HG02884 (cell line): ENCODE measurements at regions not wholly inside any gene's neighbourhood (a gene's known extent, or its start where the extent isn't known, plus 50 kb on each side); places are given as distances from the start of the nearest gene placed in this dataset.
"Not testable (repeated sequence)": the region's sequence is repeated elsewhere in the genome, so short reads cannot be mapped to it uniquely, and the experiment has no call there.

Source experiments
- ATAC-seq: cut with Tn5 transposase; IDR thresholded peaks from one replicate; pipeline ENCODE4 v1.9.1; 2021; ENCODE audit warnings: mild to moderate bottlenecking, moderate library complexity; ENCODE audit not compliant: unreplicated experiment

DNA sequence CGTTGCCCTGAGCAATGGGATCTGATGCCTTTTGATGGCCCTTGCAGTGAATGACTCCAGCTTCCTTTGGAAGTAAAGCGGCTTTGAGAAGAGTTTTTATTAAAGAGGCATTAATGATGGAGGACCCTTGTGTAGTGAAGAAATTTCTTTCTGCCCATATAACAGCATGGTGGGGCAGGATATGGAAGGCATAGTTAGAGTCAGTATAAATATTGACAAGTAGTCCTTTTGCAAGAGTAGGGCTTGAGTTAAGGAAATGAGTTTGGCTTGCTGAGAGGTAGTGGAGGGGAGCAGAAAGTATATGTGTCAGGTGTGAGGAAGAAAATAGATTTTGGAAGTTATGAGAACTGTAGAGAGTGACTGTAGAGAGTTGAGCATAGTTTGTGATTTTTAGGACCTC lies 254.1 kb upstream of the DIO3 start:
- ATAC-seq, result not testable (repeated sequence)

DNA sequence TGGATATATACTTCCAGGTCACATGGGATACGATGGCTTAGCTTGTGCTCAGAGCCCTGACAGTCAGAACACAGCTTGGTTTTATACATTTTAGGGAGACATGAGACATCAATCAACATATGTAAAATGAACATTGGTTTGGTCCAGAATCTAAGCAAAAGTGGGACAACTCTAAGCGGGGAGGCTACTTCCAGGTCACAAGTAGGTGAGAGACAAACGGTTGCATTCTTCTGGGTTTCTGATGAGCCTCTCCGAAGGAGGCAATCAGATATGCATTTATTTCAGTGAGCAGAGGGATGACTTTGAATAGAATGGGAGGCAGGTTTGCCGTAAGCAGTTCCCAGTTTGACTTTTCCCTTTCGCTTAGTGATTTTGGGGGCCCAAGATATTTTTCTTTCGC lies 250.1 kb upstream of the DIO3 start:
- not testable (repeated sequence) for ATAC-seq

DNA sequence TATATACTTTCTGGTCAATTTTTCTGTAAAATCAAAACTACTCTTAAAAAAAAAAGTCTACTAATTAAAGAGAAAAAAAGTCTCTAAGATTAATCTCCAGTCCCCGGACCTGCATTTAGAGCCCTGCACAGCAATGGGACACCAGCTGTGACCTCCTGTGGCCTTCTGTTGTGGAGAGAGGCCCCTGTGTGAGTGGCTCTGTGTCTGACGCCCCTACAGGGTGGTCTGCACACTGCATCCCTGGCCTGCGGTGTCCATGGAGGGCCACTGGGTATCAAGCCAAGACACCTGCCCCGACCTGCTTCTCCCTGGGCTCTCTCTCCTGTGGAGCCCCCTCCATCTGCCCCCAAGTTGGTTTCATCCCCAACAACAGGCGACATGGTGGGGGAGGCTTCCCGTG lies 248.0 kb upstream of the DIO3 start:
- no peak for ATAC-seq

DNA sequence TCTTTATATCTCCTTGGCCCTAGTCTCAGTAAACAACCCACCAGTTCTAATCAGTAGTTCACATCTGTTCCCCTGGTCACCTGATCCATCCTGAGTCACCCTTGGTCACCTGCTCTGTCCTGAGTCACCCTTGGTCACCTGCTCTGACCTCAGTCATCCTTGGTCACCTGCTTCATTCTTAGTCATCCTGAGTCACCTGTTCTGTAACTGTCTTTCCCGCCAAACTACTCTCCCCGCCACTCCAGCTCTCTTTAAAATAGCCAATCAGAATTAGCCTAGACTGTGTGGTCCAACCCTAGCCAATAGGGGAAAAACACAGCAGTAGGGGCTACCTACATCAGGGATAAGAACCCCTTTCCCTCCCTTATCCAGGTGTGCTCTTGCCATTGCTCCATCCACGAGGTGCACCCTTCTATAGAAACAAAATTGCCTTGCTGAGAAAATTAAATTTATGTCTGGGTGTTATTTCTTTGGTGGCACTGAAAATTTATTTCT lies 245.4 kb upstream of the DIO3 start:
- no peak for ATAC-seq

DNA sequence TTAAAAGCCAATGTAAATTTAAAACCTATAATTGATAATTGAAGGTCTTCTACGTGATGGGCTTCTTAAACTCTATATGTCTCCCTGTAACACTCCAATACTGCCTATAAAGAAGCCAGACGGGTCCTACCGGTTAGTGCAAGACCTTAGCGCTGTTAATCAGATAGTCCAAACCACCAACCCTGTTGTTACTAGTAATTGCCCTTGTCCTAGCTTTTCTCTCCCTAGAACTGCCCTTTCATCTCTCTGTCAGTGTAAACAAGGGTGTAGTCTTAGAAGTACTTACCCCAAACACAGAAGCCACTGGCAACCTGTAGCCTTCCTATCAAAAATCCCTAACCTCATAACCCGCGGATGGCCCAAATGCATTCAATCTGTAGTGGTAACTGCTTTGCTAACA lies 243.0 kb upstream of the DIO3 start:
- no peak for ATAC-seq

DNA sequence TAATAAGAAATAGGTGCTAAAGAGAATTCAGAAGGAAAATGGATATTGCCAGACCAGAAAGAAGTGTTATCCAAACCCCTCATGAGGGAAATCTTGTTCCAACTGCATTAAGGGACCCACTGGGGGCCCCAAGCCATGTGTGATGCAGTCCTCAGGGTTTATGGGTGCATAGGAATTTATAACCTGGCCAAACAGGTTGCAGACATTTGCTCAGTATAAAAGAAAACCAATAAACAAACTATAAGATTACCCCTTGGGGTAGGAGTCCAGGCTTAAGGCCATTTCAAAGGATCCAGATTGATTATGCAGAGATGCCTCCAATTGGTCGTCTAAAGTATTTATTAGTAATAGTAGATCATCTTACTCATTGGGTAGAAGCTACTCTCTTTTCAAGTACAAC lies 240.9 kb upstream of the DIO3 start:
- no peak for ATAC-seq

DNA sequence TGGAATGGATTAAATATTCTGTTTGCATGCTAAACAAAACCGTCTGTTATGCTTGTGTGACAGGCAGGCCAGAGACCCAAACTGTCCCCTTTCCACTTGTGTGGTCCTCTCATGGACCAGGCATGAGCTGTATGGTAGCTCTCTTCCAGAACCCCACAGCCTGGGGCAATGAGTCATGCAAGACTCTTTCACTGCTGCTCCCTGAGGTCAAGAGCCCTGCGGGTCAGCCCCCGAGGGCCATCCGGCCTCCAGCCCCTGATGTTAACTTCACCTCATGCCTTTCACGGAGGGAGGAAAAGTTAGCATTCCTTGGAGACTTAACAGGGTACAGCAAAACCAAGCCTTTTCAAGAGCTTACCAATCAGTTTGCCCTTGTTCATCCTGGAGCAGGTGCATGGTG lies 239.1 kb upstream of the DIO3 start:
- ATAC-seq, result no peak

DNA sequence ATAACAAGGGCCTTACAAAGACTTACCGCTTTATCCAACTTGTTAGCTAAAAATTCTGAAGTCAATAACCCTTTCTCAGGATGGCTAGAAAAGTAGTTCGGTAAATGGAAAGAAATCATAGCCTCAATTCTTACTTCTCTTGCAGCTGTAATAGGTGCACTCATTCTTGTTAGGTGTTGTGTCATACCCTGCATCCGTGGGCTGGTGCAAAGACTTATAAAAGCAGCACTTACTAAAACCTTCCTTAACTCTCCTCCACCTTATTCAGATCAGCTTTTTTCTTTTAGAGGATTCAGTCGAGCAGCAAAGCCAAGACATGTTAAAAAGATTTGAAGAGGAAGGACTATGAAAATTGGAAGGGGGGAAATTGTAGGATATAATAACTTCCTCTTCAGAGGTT lies 238.2 kb upstream of the DIO3 start:
- no peak for ATAC-seq

DNA sequence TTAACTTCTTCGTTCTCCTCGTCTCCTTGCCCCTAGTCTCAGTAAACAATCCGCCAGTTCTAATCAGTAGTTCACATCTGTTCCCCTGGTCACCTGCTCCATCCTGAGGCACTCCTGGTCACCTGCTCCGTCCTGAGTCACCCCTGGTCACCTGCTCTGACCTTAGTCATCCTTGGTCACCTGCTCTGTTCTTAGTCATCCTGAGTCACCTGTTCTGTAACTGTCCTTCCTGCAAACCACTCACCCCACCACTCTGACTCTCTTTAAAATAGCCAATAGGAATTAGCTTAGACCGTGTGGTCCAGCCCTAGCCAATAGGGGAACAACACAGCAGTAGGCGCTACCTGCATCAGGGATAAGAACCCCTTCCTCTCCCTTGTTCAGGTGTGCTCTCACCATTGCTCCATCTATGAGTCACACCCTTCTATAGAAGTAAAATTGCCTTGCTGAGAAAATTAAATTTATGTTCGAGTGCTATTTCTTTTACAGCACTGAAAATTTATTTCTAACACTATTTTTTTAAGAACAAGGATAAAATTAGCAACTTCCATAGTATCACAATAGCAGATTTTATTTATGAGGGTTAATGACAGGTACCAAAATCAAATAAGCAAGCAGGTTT lies 237.6 kb upstream of the DIO3 start:
- not testable (repeated sequence) for ATAC-seq

DNA sequence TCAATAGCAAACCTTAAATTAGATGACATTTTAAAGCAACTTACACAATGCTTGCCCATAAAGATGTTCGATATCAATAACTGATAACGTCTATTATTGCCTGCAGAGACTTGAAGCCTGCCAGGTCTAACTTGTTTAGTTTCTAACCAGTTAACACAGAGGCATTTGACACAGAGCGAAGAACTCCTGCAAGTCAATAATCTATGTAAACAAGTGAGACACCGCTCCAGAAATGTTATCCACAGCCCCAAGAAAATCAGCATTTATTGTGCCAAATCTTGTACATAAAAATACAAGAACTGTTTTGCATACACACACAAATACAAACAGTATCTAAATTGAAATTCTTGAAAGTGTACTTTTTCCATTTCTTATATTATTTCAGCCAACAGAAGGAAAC lies 236.0 kb upstream of the DIO3 start:
- ATAC-seq, result no peak

DNA sequence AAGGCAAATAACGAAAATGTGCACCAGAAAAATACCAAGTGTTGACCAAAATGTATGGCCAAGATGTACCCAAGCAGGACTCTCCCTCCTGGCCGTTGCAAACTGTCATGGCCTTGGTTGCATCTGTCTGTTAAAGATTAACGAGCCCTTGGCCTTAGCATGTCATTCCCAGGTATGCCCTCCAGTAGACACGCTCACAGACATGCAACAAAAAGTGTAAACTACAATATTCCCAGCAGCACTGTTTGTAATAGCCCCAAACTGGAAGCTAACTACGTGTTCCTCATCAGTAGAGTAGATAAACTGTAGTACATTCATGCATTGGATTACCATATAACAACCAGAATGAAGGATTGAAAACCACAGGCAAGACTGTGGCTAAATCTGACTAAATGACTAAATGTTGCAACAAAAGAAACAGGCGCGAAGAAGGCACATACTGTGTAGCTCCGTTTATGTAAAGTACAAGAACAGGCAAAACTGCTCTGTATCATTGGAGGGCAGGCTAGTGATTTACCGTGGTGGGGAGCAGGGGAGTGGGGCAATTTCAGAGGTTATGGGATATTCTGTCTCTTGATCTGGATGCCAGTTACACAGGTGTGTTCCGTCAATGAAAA lies 232.8 kb upstream of the DIO3 start:
- no peak for ATAC-seq

DNA sequence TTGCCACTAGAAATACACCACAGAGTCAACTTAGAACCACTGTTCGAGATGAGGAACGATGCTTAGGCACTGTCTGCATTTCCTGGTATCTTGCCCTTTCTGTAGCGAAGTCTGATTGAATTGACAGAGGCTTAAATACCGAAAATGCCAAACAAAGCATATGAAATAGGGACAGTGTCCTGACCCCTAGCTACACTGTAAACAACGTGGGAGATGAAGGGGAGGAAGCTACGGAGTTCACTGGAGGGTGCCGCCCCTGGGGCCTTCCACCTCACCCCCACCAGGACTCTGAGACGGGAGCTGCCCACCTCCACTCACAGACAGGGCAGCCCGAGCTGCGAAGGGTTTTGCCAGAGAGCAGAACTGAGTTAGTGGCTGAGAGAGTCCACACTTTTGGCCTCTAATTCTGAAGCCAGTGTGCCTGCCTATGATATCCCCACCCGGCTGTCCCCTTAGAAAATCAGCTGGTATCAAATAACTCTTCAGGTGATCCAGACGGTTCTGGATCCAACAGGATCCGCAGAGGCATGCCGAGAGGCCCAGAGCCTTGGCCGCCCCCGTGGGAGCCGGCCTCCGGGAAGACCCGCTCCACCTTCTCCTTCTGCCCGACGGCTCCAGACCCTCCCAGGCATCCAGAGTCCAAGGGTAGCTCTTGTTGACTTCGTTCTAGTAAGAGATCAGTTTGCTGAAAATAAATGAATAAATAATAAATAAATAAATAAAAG lies 230.7 kb upstream of the DIO3 start:
- no peak for ATAC-seq

DNA sequence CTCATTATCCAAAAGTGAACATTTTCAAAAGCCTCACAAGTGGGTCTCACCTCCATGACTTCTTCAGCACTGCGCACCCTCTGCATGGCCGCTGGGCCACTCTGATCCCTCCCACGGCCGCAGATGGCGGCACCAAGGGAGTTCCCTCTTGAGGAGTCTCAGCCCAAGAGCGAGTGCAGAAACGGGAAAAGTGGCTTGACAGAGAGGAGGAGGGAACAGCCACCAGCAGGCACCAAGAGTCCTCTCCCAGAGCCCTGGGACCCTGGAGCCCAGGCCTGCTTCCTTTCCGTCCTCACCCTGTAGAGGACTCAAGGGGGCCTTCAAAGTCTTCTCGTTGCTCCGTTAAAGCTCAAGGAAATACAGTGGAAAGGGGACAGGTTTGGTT lies 230.2 kb upstream of the DIO3 start:
- ATAC-seq, result no peak

DNA sequence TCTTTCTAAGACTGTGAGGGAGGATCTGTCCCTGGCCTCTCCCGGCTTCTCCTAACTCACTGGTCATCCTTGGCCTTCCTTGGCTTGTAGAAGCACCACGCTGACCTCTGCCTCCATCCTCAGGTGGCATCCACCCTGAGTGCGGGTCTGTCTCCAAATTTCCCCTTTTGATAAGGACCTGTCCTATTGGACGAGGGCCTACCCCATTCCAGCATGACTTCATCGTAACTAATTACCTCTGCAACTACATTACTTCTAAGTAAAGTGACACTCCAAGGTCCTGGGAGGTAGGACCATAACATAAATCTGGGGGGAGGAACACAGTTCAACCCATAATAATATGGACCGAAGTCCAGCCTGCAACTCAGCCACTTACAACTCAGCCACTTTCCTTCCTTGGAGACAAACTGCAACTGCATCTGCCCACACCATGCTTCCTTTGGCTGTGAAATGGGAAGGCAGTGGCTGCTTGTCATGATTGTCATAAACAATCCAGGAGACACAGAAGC lies 229.6 kb upstream of the DIO3 start:
- no peak for ATAC-seq

DNA sequence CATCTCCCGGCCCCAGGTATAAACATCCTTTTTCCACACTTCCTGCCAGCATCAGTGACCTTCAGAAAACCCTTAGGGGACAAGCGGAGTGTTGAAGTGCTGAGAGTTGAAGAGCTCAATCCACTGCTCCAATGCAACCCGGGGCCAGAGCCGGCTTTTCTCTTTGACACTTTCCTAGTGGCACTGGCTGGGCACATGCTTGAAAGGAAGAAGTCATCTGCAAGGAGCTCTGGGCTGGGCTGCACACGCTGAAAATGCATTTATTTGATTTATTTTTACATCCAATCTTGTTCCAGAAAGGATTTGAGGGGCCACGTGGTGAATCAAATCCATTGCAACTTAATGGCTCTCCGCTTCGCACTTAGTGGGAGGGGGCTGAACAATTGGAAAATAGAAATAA lies 229.0 kb upstream of the DIO3 start:
- ATAC-seq, result no peak

DNA sequence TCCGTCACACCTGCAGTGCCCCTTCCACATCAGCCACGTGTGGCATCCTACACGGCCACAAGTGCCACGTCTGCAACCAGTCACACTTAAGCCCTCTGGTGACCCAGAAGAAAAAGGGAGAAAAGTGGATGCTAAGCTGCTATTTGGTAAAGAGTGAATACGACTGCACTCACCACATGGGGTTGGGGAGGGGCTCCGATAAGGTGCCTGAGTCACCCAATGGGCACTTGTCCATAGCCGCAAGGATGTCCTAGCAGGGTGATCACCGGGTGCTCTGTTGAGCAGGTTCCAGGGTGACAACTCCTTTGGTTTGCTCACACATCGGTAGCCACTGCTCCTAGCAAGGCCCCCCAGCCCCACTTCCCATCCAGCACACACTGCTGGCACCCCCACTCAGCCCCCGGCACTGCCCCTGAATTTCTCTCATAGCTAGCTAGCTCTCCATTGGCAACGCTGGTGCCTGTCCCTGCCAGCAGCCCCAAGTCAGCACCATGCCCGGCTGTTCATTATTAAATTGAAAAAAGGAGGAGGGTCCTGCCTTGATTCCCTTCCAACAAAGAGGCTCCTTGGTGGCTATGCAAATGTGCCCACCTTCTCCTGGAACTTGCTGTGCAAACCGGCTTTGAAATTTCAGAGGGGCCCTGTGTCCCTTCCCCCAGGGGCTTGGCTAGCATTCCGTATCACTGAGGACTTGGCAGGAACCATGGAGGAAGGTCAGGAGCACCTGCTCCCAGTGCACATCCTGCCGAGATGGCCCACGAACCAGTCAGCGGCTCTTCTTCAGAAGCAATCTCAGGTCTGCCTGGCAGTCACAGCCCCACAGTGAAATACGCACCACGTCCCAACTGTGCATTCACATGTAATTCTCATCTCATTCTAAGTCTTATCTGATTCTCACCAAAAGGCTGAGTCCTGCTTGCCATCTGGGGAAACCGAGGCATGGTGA lies 227.7 kb upstream of the DIO3 start:
- ATAC-seq, result no peak

DNA sequence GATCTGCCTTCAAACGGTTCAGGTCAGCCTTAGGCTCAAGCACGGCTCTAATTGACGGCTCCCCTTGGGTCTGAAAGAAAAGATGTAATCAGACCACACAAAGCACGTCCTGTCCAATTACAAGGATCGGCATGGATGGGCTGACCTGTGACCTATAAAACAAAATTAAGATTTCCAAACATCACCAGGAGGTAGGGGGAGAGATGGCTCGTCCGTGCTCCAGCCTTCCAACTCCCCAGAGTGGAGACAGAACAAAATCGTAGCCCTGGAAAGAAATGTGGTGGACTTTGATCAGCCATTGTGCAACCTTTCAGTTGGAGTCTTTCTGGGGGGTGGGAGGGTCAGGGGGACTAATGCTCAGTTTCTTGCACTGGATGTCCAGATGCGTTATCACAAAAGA lies 226.6 kb upstream of the DIO3 start:
- no peak for ATAC-seq

DNA sequence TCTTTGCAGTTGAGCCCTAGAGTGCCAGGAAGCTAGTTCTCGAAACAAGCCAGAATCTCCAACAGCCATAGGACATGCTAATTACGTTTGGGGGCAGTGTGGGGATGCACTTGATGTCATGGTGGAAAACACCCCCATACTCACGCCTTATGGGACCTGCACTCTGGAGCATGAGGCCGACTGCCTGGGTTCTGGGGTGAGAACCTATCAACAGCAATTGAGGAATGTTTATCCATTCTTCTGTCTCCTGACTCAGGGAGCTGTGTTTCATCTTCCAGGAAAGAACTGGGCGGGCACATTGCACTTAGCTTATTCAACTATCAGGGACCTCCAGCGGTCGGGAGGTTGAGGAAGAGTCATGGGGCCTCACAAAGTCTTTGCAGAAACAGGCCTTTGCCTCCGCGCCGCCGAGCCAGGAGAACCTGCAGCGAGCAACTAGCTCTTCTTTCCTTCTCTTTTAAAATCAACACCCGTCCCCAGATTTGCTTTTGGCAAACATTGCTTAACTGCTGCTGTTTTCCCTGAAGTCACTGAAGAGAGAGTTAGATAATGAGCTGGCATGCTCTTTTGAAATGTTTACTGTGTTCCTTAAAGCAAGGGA lies 226.1 kb upstream of the DIO3 start:
- no peak for ATAC-seq

DNA sequence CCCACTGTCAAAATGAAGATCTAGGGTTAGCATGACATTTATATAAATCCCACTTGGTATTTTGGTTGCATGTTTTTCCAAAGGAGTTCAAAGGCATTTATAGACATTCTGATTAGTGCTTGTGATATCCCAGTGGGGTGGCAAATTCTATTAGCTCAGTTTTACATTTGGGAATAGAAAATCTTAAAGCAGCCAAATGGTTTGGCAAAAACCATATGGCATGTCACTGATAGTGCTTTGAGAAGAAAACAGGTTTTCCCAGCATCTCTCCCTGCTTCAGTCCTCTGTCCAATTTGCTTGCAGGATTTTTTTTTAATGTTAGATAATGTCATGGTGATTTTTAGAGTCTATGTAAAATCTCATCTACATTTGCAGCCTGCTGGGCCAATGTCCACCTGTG lies 225.1 kb upstream of the DIO3 start:
- ATAC-seq, result no peak

DNA sequence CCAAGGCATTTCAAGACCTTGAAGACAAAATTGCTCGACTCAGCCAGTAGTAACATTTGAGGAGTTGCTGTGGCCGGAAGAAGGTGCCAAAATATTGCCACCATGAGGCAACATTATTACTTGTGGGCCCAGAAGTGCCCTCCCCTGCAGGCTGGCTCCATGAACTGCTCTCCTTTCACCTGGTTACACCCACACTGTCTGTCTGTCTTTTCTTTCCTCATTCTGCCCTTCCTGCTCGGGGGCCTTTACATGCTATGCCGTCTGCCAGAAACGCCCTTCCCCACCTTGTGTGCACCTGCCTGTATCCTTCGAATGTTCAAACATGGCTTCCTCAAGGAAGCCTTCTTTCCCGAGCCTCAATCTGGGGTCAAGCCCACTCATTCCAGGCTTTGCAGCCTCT lies 224.2 kb upstream of the DIO3 start:
- no peak for ATAC-seq

DNA sequence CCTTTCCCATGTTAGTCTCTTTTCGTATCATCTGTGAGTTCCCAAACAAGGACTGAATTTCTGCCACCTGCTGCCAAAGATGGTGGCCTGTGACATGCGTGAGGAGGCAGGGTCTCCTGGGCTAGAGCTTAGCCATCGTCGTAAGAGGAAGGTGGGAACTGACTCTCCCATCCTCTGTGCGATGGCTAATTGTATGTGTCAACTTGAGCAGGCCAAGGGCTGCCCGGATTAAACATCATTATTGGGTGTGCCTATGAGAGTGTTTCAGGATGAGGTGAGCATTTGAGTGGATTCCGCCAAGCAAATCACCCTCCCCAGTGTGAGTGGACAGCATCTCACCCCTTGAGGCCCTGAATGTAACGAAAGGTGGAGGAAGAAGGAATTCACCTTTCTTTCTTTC lies 220.7 kb upstream of the DIO3 start:
- no peak for ATAC-seq
